ENCODE measurements at regions not wholly inside any gene's neighbourhood (a gene's known extent, or its start where the extent isn't known, plus 50 kb on each side); places are given as distances from the start of the nearest gene placed in this dataset.

GRCh38 chr5:74945561-74946165, 79.5 kb upstream of the FAM169A start:
- BruUV-seq (replicated peaks), result no TSS peak
- ChIA-PET POLR2A (no interaction called here), RAD21 (ENCODE audit: low non-redundant PET in 1 of 2, low total read pairs in 2 of 2, uncharacterized antibody in 2 of 2, unreplicated experiment in 2 of 2) (no interaction called here), CTCF (no interaction called here)
- Histone ChIP-seq H4K20me1 (ENCODE audit: insufficient read depth) (no peaks in the 10 kb centered on the region), H3K4me1 (ENCODE audit: control insufficient read depth in 1 of 2, insufficient read depth in 2 of 2, low read length in 2 of 2) (no peaks in the 10 kb centered on the region), H3K9me2 (ENCODE audit: insufficient read depth) (no peaks in the 10 kb centered on the region), H3K9me3 (ENCODE audit: control insufficient read depth in 1 of 2, insufficient read depth in 1 of 2, low read depth in 1 of 2, low read length in 2 of 2) (no peaks in the 10 kb centered on the region), H3K4me3 (replicated peaks in 1 of 2; ENCODE audit: low read depth in 1 of 2, low read length in 2 of 2) (no peak overlapping the region), H3K9ac (ENCODE audit: low read length) (no peak overlapping the region), H3K79me2 (ENCODE audit: insufficient read depth, low read length) (no peaks in the 10 kb centered on the region), H3K4me2 (ENCODE audit: low read length) (no peak overlapping the region), H3K36me3 (ENCODE audit: control insufficient read depth in 1 of 2, insufficient read depth in 2 of 2, low read length in 2 of 2) (no peaks in the 10 kb centered on the region), H3K27me3 (ENCODE audit: insufficient read depth, low read length) (no peaks in the 10 kb centered on the region), H2AFZ (ENCODE audit: low read depth, low read length, poor library complexity, severe bottlenecking) (no peak overlapping the region), H3K27ac (ENCODE audit: low read depth, low read length) (no peak overlapping the region)
- TF ChIP-seq ELF1 (IDR thresholded peaks at IDR 0.05; ENCODE audit: borderline replicate concordance, low read depth), result no peak
- TF ChIP-seq TCF7L2 (IDR thresholded peaks at IDR 0.05; ENCODE audit: borderline replicate concordance, extremely low read depth, insufficient read depth, insufficient read length), result no peak
- no peak for TF ChIP-seq ZBTB33 (IDR thresholded peaks at IDR 0.05; ENCODE audit: extremely low read depth, insufficient replicate concordance, low read length)
- TF ChIP-seq CEBPB (IDR thresholded peaks at IDR 0.05; ENCODE audit: low read depth), result no peak
- no peak for TF ChIP-seq POLR2AphosphoS5 (IDR thresholded peaks at IDR 0.05; ENCODE audit: low read depth, low read length)
- no peak for TF ChIP-seq SRF (IDR thresholded peaks at IDR 0.05; ENCODE audit: low read depth)
- TF ChIP-seq ZFX (IDR thresholded peaks at IDR 0.05), result no peak
- no peak for TF ChIP-seq YY1 (IDR thresholded peaks at IDR 0.05; ENCODE audit: extremely low read depth, insufficient replicate concordance, low read depth, low read length)
- no peak for TF ChIP-seq MAX (IDR thresholded peaks at IDR 0.05)
- TF ChIP-seq EZH2phosphoT487 (IDR thresholded peaks at IDR 0.05; ENCODE audit: borderline replicate concordance), result no peak
- TF ChIP-seq ATF3 (IDR thresholded peaks at IDR 0.05), result no peak
- no peak for TF ChIP-seq REST (IDR thresholded peaks at IDR 0.05; ENCODE audit: low read depth)
- TF ChIP-seq FOSL1 (IDR thresholded peaks at IDR 0.05; ENCODE audit: low read depth), result no peak
- no peak for TF ChIP-seq SP1 (IDR thresholded peaks at IDR 0.05; ENCODE audit: low read depth)
- TF ChIP-seq ZNF274 (IDR thresholded peaks at IDR 0.05; ENCODE audit: low read depth, low read length), result no peak
- no peak for TF ChIP-seq CTCF (IDR thresholded peaks at IDR 0.05 in 2 of 3, conservative IDR thresholded peaks at IDR 0.05 in 1 of 3; ENCODE audit: borderline replicate concordance in 1 of 3, insufficient read depth in 1 of 3, low read depth in 2 of 3, low read length in 2 of 3)
- TF ChIP-seq POLR2A (IDR thresholded peaks at IDR 0.05; ENCODE audit: borderline replicate concordance, extremely low read depth, insufficient read depth, insufficient read length), result no peak
- DNase-seq (ENCODE audit: low read depth, low spot score) (no peak), ATAC-seq (no peak)
- intact Hi-C loops (cut with micrococcal nuclease), result no loop called here
